Chondrocyte (in vitro differentiated cells): ENCODE measurements at regions not wholly inside any gene's neighbourhood (a gene's known extent, or its start where the extent isn't known, plus 50 kb on each side); places are given as distances from the start of the nearest gene placed in this dataset.

Experiments
- DNase-seq: peaks from one replicate; pipeline ENCODE4 v3.0.0; 2021; ENCODE audit warnings: mixed read lengths, low spot score
- H3K27ac Mint-ChIP-seq: one replicate; pipeline ENCODE4 v1.8.0; 2021; ENCODE audit warnings: mild to moderate bottlenecking, moderate library complexity, mixed read lengths; ENCODE audit not compliant: unreplicated experiment
- H3K27me3 Mint-ChIP-seq: 2 replicates; pipeline ENCODE4 v1.8.0; 2021; ENCODE audit warnings: low read depth, mixed read lengths
- H3K36me3 Mint-ChIP-seq: 2 replicates; pipeline ENCODE4 v1.8.0; 2021; ENCODE audit warnings: low read depth, mixed read lengths
- H3K4me1 Mint-ChIP-seq: 2 replicates; pipeline ENCODE4 v1.8.0; 2021; ENCODE audit warnings: low read depth, mild to moderate bottlenecking, mixed read lengths
- H3K4me3 Mint-ChIP-seq: one replicate; pipeline ENCODE4 v1.8.0; 2021; ENCODE audit warnings: mild to moderate bottlenecking, moderate library complexity, mixed read lengths; ENCODE audit not compliant: unreplicated experiment
- H3K9me3 Mint-ChIP-seq: 2 replicates; pipeline ENCODE4 v1.8.0; 2021; ENCODE audit warnings: low read depth, mixed read lengths
- TF ChIP-seq, protein P1 (sequence below): fragments of 200-600 bp; sonication (generic); IDR thresholded peaks from 2 replicates; pipeline ENCODE4 v1.5.0; 2021; ENCODE audit warnings: antibody characterized with exemption, mild to moderate bottlenecking, moderate library complexity

- no peaks in the 10 kb centered on the region for H3K36me3 Mint-ChIP-seq
- peaks cover 15% of the 10 kb centered on the region for H3K9me3 Mint-ChIP-seq
- H3K4me3 Mint-ChIP-seq: no peak overlapping the region
Measured at GRCh38 chrX:96311366-96311765, 373.3 kb upstream of the DIAPH2 start.

GRCh38 chrX:96314985-96315384, 369.7 kb upstream of the DIAPH2 start:
- no peaks in the 10 kb centered on the region for H3K27me3 Mint-ChIP-seq
- H3K27ac Mint-ChIP-seq: no peak overlapping the region
- no peaks in the 10 kb centered on the region for H3K4me1 Mint-ChIP-seq
- H3K4me3 Mint-ChIP-seq: no peak overlapping the region
- DNase-seq: no peak
- peaks cover 14% of the 10 kb centered on the region for H3K9me3 Mint-ChIP-seq
- TF ChIP-seq, protein P1, sequence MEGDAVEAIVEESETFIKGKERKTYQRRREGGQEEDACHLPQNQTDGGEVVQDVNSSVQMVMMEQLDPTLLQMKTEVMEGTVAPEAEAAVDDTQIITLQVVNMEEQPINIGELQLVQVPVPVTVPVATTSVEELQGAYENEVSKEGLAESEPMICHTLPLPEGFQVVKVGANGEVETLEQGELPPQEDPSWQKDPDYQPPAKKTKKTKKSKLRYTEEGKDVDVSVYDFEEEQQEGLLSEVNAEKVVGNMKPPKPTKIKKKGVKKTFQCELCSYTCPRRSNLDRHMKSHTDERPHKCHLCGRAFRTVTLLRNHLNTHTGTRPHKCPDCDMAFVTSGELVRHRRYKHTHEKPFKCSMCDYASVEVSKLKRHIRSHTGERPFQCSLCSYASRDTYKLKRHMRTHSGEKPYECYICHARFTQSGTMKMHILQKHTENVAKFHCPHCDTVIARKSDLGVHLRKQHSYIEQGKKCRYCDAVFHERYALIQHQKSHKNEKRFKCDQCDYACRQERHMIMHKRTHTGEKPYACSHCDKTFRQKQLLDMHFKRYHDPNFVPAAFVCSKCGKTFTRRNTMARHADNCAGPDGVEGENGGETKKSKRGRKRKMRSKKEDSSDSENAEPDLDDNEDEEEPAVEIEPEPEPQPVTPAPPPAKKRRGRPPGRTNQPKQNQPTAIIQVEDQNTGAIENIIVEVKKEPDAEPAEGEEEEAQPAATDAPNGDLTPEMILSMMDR: no peak
- no peaks in the 10 kb centered on the region for H3K36me3 Mint-ChIP-seq

More at GRCh38 chrX:96311366-96311765, 373.3 kb upstream of the DIAPH2 start:
- H3K27me3 Mint-ChIP-seq: no peaks in the 10 kb centered on the region
- no peaks in the 10 kb centered on the region for H3K4me1 Mint-ChIP-seq
- no peak for DNase-seq
- no peak overlapping the region for H3K27ac Mint-ChIP-seq
- TF ChIP-seq, protein P1: no peak

DNA sequence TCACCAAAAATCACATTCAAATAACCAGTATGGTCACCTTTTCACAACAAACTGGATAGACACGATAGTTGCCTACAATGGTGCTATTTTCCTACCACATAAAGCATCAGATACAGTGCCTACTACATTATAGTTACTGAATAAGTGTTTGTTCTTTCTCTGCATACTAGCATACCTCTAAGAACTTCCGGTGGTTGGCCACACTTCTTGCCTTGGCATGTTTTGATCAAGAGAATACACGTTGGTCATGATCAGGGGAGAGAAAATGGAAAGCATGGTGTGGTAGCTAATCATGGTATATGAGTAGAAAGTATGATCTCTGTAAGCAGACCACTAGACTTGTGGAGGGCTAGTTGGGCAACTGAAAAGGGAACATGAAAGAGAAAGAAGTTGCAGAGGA, 322.8 kb upstream of the DIAPH2 start:
- H3K36me3 Mint-ChIP-seq: no peaks in the 10 kb centered on the region
- no peaks in the 10 kb centered on the region for H3K4me1 Mint-ChIP-seq
- H3K9me3 Mint-ChIP-seq: peaks cover 4% of the 10 kb centered on the region
- no peak overlapping the region for H3K27ac Mint-ChIP-seq
- TF ChIP-seq, protein P1: no peak
- DNase-seq: no peak
- no peak overlapping the region for H3K4me3 Mint-ChIP-seq
- peaks cover 4% of the 10 kb centered on the region for H3K27me3 Mint-ChIP-seq

DNA sequence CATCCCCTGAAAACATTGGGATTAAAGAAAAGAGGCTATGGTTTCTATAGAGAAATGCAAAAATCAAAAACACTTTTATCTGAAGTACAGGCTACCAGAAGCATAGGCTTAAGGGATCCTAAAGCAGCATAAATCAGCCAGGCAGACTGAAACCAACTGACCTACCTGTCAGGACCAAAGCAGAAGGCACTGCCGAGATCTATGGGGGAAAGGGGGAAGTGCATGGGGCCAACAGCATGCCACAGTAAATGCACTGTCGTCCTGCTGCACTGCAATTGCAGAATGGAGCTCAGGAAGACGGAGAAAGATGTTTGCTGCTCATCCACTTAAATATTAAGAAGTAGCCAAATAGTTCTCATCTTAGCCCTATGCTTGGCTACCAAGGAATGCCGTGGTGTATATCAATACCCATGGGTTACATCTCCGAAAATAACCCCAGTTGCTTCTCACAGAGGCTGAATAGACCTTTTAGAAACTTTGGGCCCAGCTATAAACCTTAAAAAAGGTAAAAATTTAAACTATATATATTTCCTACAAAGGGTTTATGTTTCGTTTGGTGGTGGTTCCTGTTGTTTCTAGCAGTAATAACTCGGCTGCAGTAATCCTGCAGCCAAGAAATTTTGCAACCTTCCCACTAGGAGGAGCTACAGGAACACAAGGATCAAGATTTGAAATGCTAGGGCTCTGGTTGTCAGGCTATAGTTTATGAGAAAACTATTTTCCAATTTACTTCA, 312.2 kb upstream of the DIAPH2 start:
- peaks cover 11% of the 10 kb centered on the region for H3K27me3 Mint-ChIP-seq
- H3K27ac Mint-ChIP-seq: no peak overlapping the region
- H3K36me3 Mint-ChIP-seq: no peaks in the 10 kb centered on the region
- H3K9me3 Mint-ChIP-seq: no peaks in the 10 kb centered on the region
- no peak overlapping the region for H3K4me3 Mint-ChIP-seq
- DNase-seq: no peak
- H3K4me1 Mint-ChIP-seq: peaks cover 2% of the 10 kb centered on the region
- TF ChIP-seq, protein P1: peak; percentile 95

- Mint-ChIP-seq H3K27ac (no peak overlapping the region), H3K4me1 (peaks cover 2% of the 10 kb centered on the region), H3K27me3 (peaks cover 11% of the 10 kb centered on the region), H3K4me3 (no peak overlapping the region), H3K36me3 (no peaks in the 10 kb centered on the region), H3K9me3 (no peaks in the 10 kb centered on the region)
- no peak for DNase-seq
- TF ChIP-seq, protein P1: peak; percentile 26
Measured at GRCh38 chrX:96373047-96373355, 311.6 kb upstream of the DIAPH2 start.
